IMR-90 (cell line): ENCODE measurements at regions not wholly inside any gene's neighbourhood (a gene's known extent, or its start where the extent isn't known, plus 50 kb on each side); places are given as distances from the start of the nearest gene placed in this dataset.

Experiments used
- ATAC-seq: fragments of 200-7000 bp; cut with Tn5 transposase; 2 replicates; pipeline ENCODE4 v1.9.1; 2020; ENCODE audit warnings: low read depth, mild to moderate bottlenecking, moderate library complexity
- BruUV-seq: library from RNA; stranded (reverse); fragments of 400-500 nt; replicated peaks from 2 replicates; lab custom pipeline; 2021; lab: Mats Ljungman, UMichigan
- CTCF ChIA-PET: fragments of 300-600 bp; formaldehyde crosslinking; extraction: SDS; loops from one replicate; lab custom pipeline; 2021; ENCODE audit warnings: antibody characterized with exemption; lab: Yijun Ruan, JAX
- POLR2A ChIA-PET: fragments of 300-600 bp; sonication (Branson Sonifier 250); formaldehyde crosslinking; loops from one replicate; lab custom pipeline; 2022; ENCODE audit warnings: antibody characterized with exemption; ENCODE audit not compliant: unreplicated experiment; lab: Charles Lee
- DNase-seq: peaks from one replicate; pipeline ENCODE4 v3.0.0; 2013
- H2AFZ ChIP-seq: replicated peaks from 2 replicates; pipeline ENCODE3; 2013; ENCODE audit warnings: low read length, mild to moderate bottlenecking; ENCODE audit not compliant: poor library complexity
- H2AK5ac ChIP-seq: 2 replicates; pipeline ENCODE4 v1.6.1; 2013; ENCODE audit warnings: low read depth, low read length, inconsistent platforms
- H2AK9ac ChIP-seq: replicated peaks from 2 replicates; pipeline ENCODE3; 2013; ENCODE audit warnings: mild to moderate bottlenecking, low read depth, low read length, moderate library complexity; ENCODE audit not compliant: poor library complexity
- H2BK120ac ChIP-seq: 2 replicates; pipeline ENCODE4 v1.6.1; 2013; ENCODE audit warnings: low read depth, low read length, inconsistent platforms
- H2BK15ac ChIP-seq: 3 replicates; pipeline ENCODE4 v1.6.1; 2013; ENCODE audit warnings: low read depth, low read length, inconsistent platforms
- H2BK20ac ChIP-seq: 2 replicates; pipeline ENCODE4 v1.6.1; 2013; ENCODE audit warnings: low read depth, mild to moderate bottlenecking, inconsistent platforms, low read length, moderate library complexity
- H2BK5ac ChIP-seq: 2 replicates; pipeline ENCODE4 v1.6.1; 2013; ENCODE audit warnings: mild to moderate bottlenecking, low read depth, low read length, inconsistent platforms; ENCODE audit not compliant: poor library complexity, severe bottlenecking
- H3K14ac ChIP-seq: replicated peaks from 2 replicates; pipeline ENCODE4 v1.6.1; 2013; ENCODE audit warnings: low read depth, low read length, inconsistent platforms
- H3K18ac ChIP-seq: 2 replicates; pipeline ENCODE4 v1.6.1; 2013; ENCODE audit warnings: low read depth, low read length, control low read depth
- H3K23ac ChIP-seq: 2 replicates; pipeline ENCODE4 v1.6.1; 2013; ENCODE audit warnings: low read depth, low read length, inconsistent platforms
- H3K27ac ChIP-seq: 2 replicates; pipeline ENCODE4 v1.5.1; 2013; ENCODE audit warnings: mild to moderate bottlenecking, control low read depth, low read length; ENCODE audit not compliant: insufficient read depth
- H3K27me3 ChIP-seq: 2 replicates; pipeline ENCODE4 v1.6.1; 2013; ENCODE audit warnings: low read length; ENCODE audit not compliant: control insufficient read depth, insufficient read depth
- H3K36me3 ChIP-seq: 2 replicates; pipeline ENCODE4 v1.6.1; 2013; ENCODE audit warnings: low read length, mixed read lengths; ENCODE audit not compliant: control insufficient read depth, insufficient read depth
- H3K4ac ChIP-seq: 2 replicates; pipeline ENCODE4 v1.6.1; 2013; ENCODE audit warnings: low read depth, low read length, inconsistent platforms
- H3K4me1 ChIP-seq: 2 replicates; pipeline ENCODE4 v1.6.1; 2013; ENCODE audit warnings: low read length, mixed read lengths; ENCODE audit not compliant: control insufficient read depth, insufficient read depth
- H3K4me2 ChIP-seq: 2 replicates; pipeline ENCODE4 v1.6.1; 2013; ENCODE audit warnings: low read depth, mild to moderate bottlenecking, control low read depth, low read length, moderate library complexity
- H3K4me3 ChIP-seq: 2 replicates; pipeline ENCODE4 v1.5.1; 2013; ENCODE audit warnings: low read depth, mild to moderate bottlenecking, control low read depth, low read length, moderate library complexity; ENCODE audit not compliant: insufficient read depth
- H3K56ac ChIP-seq: 2 replicates; pipeline ENCODE4 v1.6.1; 2013; ENCODE audit warnings: low read length, inconsistent platforms; ENCODE audit not compliant: insufficient read depth; ENCODE audit errors: extremely low read depth
- H3K79me1 ChIP-seq, 2 experiments: 2 replicates each; pipeline ENCODE4 v1.6.1; 2013; ENCODE audit warnings: low read length in 2 of 2, inconsistent platforms in 1 of 2, low read depth in 1 of 2
- H3K9ac ChIP-seq: 2 replicates; pipeline ENCODE4 v1.6.1; 2013; ENCODE audit warnings: low read depth, low read length, control low read depth
- H3K9me1 ChIP-seq: 2 replicates; pipeline ENCODE4 v1.6.1; 2013; ENCODE audit warnings: low read length, inconsistent platforms; ENCODE audit not compliant: insufficient read depth
- H3K9me3 ChIP-seq: 2 replicates; pipeline ENCODE4 v1.6.1; 2013; ENCODE audit warnings: low read length; ENCODE audit not compliant: control insufficient read depth, insufficient read depth
- H4K20me1 ChIP-seq: 2 replicates; pipeline ENCODE4 v1.6.1; 2013; ENCODE audit warnings: low read length, inconsistent platforms; ENCODE audit not compliant: insufficient read depth
- H4K5ac ChIP-seq: 2 replicates; pipeline ENCODE4 v1.6.1; 2013; ENCODE audit warnings: mild to moderate bottlenecking, low read depth, low read length, control low read depth
- H4K8ac ChIP-seq, 2 experiments: 2 replicates each; pipeline ENCODE4 v1.6.1; 2013; ENCODE audit warnings: low read depth in 2 of 2, low read length in 2 of 2, control low read depth in 1 of 2, inconsistent platforms in 1 of 2
- H4K91ac ChIP-seq: 2 replicates; pipeline ENCODE4 v1.6.1; 2013; ENCODE audit warnings: low read depth, low read length, inconsistent platforms; ENCODE audit not compliant: insufficient read depth
- BHLHE40 ChIP-seq: fragments of 150-350 bp; IDR thresholded peaks from 2 replicates; pipeline ENCODE4 v1.6.1; 2016; ENCODE audit warnings: mild to moderate bottlenecking, low read depth, low read length
- CTCF ChIP-seq: conservative IDR thresholded peaks from 2 replicates; pipeline ENCODE4 v1.5.1; 2012; ENCODE audit warnings: mild to moderate bottlenecking, low read depth, low read length, improper control_type of control experiment
- FOS ChIP-seq: fragments of 150-350 bp; IDR thresholded peaks from 2 replicates; pipeline ENCODE4 v1.6.1; 2016; ENCODE audit warnings: low read depth, low read length
- MAFK ChIP-seq: IDR thresholded peaks from 2 replicates; pipeline ENCODE4 v1.6.1; 2012; ENCODE audit warnings: low read depth, low read length, improper control_type of control experiment
- MXI1 ChIP-seq: IDR thresholded peaks from 2 replicates; pipeline ENCODE4 v1.6.1; 2012; ENCODE audit warnings: low read depth, mild to moderate bottlenecking, low read length, moderate library complexity, borderline replicate concordance
- NFE2L2 ChIP-seq: fragments of 150-350 bp; IDR thresholded peaks from 2 replicates; pipeline ENCODE4 v1.6.1; 2016; ENCODE audit warnings: low read depth, mild to moderate bottlenecking, low read length
- POLR2A ChIP-seq: IDR thresholded peaks from 2 replicates; pipeline ENCODE4 v1.6.1; 2012; ENCODE audit warnings: mild to moderate bottlenecking, low read depth, low read length
- RCOR1 ChIP-seq: IDR thresholded peaks from 2 replicates; pipeline ENCODE4 v1.6.1; 2012; ENCODE audit warnings: mild to moderate bottlenecking, low read length, improper control_type of control experiment; ENCODE audit not compliant: insufficient replicate concordance
- RFX5 ChIP-seq: IDR thresholded peaks from 2 replicates; pipeline ENCODE4 v1.8.0; 2012; ENCODE audit warnings: low read depth, mild to moderate bottlenecking, low read length, moderate library complexity
- SMC3 ChIP-seq: fragments of 150-350 bp; IDR thresholded peaks from 2 replicates; pipeline ENCODE4 v1.6.1; 2016; ENCODE audit warnings: low read depth, mild to moderate bottlenecking, antibody characterized with exemption, low read length, moderate library complexity
- USF2 ChIP-seq: fragments of 150-350 bp; IDR thresholded peaks from 2 replicates; pipeline ENCODE4 v1.6.1; 2017; ENCODE audit warnings: mild to moderate bottlenecking, antibody characterized with exemption, low read length, low read depth
- WGBS, 2 experiments: methylation state at CpG; one replicate each; pipeline versions ENCODE4 v1.1.5 to v1.1.7; 2013; ENCODE audit warnings: missing lambda C conversion rate in 2 of 2; ENCODE audit not compliant: insufficient read length in 1 of 2; ENCODE audit errors: extremely low coverage in 2 of 2; 5-methylcytosine and 5-hydroxymethylcytosine counted together
- dilution Hi-C: fragments of 300-500 bp; cut with HindIII; formaldehyde crosslinking; loops from one replicate; pipeline ENCODE4 v1.14.3; 2018; ENCODE audit warnings: low sequenced_read_pairs; ENCODE audit not compliant: unreplicated experiment
- in situ Hi-C: fragments of 300-500 bp; cut with MboI; formaldehyde crosslinking; loops from 3 replicates; pipeline ENCODE4 v1.14.3; 2019; ENCODE audit warnings: low sequenced_read_pairs, inconsistent platforms, mixed read lengths
- intact Hi-C: fragments of 100-400 bp; cut with micrococcal nuclease; formaldehyde crosslinking; loops from 2 replicates; pipeline ENCODE4 v1.10.0; 2022

- no peak overlapping the region for H2AFZ ChIP-seq
- H4K20me1 ChIP-seq, result no peaks in the 10 kb centered on the region
- no peak overlapping the region for H3K9ac ChIP-seq
- H3K4ac ChIP-seq, result no peak overlapping the region
- no peak overlapping the region for H4K5ac ChIP-seq
- 10% methylated on average over 2 of the region's 3 CpGs; no CpG with 5 or more reads in 1 of the 2 experiments for WGBS, 2 experiments
- no peaks in the 10 kb centered on the region for H3K4me1 ChIP-seq
- no peak overlapping the region for H3K14ac ChIP-seq
- H3K9me1 ChIP-seq, result no peaks in the 10 kb centered on the region
- H2BK15ac ChIP-seq, result no peak overlapping the region
- H3K56ac ChIP-seq, result no peak overlapping the region
- H4K91ac ChIP-seq, result no peak overlapping the region
- no peak for TF ChIP-seq NFE2L2
- no peak for TF ChIP-seq FOS
- no peak for TF ChIP-seq SMC3
- TF ChIP-seq USF2, result no peak
- no peak for TF ChIP-seq CTCF
- TF ChIP-seq RFX5, result no peak
- TF ChIP-seq BHLHE40, result no peak
- TF ChIP-seq RCOR1, result no peak
- TF ChIP-seq POLR2A, result no peak
- TF ChIP-seq MXI1, result no peak
- TF ChIP-seq MAFK, result no peak
- H2BK5ac ChIP-seq, result no peak overlapping the region
- intact Hi-C loops, result no loop called here
- H3K4me3 ChIP-seq, result no peak overlapping the region
- ChIA-PET POLR2A (no interaction called here), CTCF (no interaction called here)
- no peak overlapping the region for H4K8ac ChIP-seq
- no peaks in the 10 kb centered on the region for H3K36me3 ChIP-seq
- H3K23ac ChIP-seq, result no peak overlapping the region
- H3K79me1 ChIP-seq, result no peaks in the 10 kb centered on the region
- H3K4me2 ChIP-seq, result no peak overlapping the region
- dilution Hi-C loops, result no loop called here
- no peak overlapping the region for H2BK120ac ChIP-seq
- H2AK9ac ChIP-seq, result no peak overlapping the region
- no peak overlapping the region for H3K27ac ChIP-seq
- no peak for ATAC-seq
- H3K18ac ChIP-seq, result no peak overlapping the region
- DNase-seq, result no peak
- H2BK20ac ChIP-seq, result no peak overlapping the region
- H2AK5ac ChIP-seq, result no peak overlapping the region
- in situ Hi-C loops, result loop anchor here (25.0 kb wide), 1 partner anchor 144 kb away; no protein-coding TSS in a partner anchor
- H3K9me3 ChIP-seq, result peaks cover 39% of the 10 kb centered on the region
- H3K27me3 ChIP-seq, result no peaks in the 10 kb centered on the region
- no TSS peak for BruUV-seq
Observed at GRCh38 chr17:73968680-73969079, 234.8 kb upstream of the RPL38 start.
